ENCODE measurements at regions not wholly inside any gene's neighbourhood (a gene's known extent, or its start where the extent isn't known, plus 50 kb on each side); places are given as distances from the start of the nearest gene placed in this dataset.

DNA sequence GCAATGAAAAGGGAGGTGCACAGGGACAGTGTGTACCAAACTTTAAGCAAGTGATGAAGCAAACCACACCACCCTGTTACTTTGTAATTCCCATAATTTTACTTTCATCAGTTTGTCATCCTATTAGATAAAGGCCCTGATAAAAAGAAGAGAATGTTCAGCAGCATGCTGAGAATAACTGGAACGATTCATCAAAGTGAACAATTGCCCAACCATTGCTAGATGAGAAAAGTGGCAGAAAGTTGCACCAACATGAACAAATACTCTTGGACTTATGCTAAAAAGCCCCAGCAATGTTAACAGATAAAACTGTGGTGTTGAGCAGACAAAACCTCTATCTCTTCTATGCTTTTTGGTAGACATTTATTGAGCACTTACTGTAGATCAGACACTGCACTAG is 75.5 kb upstream of the PCGF5 start:
- TF ChIP-seq CTCF (IDR thresholded peaks at IDR 0.05) (no peak), POLR2A (IDR thresholded peaks at IDR 0.05) (no peak), EP300 (IDR thresholded peaks at IDR 0.05) (no peak)

Measured in ovary (tissue), 3 donors.